ENCODE measurements at regions not wholly inside any gene's neighbourhood (a gene's known extent, or its start where the extent isn't known, plus 50 kb on each side); places are given as distances from the start of the nearest gene placed in this dataset.
A peak's percentile ranks its signal among the peaks of the same experiment; 100 is the strongest.

DNA sequence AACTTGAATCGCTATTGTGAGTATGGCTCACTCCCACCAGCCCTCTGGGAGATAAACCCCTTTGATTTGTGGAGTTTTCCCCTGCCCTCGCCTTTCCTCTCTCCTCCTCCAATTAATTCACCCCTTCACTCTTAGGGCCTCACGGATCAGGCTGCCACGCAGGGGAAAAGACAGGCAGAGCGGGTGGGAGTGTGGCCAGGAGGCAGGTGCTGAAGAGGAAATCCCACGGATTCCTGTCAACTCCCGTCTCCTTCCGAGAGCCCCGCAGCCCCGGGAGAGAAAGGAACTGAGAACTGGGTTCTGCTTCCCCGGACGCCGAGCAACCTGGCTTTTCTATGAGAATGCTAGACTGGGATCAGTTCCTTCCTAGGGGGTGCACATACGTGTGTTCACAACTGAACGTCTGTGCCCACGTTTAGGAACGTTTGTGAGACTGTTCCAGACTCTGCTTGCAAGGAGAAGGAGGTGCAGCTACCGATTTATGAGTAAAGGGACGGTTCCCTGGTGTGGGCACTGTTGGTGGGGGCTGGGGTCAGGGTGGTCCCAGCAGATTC is 314.5 kb upstream of the TLE4 start:
- no peaks in the 10 kb centered on the region for H3K9me3 ChIP-seq
- WGBS, 2 donors = 7 to 17% methylated on average over 19 of the region's 19 CpGs
- DNase-seq = no peak
- no peak overlapping the region for H3K27ac ChIP-seq
- no peaks in the 10 kb centered on the region for H3K27me3 ChIP-seq
- H3K4me1 ChIP-seq = peaks cover 0 to 14% of the 10 kb centered on the region in 2 donors
- no peaks in the 10 kb centered on the region for H3K36me3 ChIP-seq
- intact Hi-C loops (cut with DNase I) = no loop called here
- TF ChIP-seq, protein P1, sequence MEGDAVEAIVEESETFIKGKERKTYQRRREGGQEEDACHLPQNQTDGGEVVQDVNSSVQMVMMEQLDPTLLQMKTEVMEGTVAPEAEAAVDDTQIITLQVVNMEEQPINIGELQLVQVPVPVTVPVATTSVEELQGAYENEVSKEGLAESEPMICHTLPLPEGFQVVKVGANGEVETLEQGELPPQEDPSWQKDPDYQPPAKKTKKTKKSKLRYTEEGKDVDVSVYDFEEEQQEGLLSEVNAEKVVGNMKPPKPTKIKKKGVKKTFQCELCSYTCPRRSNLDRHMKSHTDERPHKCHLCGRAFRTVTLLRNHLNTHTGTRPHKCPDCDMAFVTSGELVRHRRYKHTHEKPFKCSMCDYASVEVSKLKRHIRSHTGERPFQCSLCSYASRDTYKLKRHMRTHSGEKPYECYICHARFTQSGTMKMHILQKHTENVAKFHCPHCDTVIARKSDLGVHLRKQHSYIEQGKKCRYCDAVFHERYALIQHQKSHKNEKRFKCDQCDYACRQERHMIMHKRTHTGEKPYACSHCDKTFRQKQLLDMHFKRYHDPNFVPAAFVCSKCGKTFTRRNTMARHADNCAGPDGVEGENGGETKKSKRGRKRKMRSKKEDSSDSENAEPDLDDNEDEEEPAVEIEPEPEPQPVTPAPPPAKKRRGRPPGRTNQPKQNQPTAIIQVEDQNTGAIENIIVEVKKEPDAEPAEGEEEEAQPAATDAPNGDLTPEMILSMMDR (IDR thresholded peaks at IDR 0.05) = no peak
- TF ChIP-seq POLR2A (IDR thresholded peaks at IDR 0.05) = no peak
- peak overlapping the region in 1 of 3 donors; percentile 2 for H3K4me3 ChIP-seq (replicated peaks in 1 of 3)

DNA sequence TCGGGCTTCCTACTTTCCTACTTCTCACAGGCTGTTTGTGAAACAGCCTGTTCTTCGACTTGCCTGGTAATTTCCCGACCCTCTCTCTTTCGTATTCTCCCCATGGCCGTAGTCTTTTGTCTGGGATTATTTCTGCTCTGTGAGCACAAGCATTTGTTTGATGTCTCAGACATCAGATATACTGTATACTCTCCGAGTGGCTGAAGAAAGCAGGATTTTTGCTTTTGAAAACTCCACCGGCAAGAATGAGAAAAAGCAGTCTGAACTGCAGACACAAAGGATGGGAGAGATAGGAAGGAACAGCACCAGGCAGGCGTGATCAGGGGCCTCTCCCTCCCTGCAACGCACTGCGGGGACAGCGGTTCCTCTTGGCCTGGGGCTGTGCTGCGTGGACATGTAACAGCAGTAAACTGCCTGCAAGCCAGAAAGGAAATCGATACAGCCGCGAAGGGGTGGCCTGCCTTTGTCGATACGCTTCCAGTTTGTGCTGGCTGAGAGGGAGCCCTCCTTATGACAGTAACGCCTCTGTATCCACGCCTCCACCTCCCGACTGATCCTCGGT is 313.9 kb upstream of the TLE4 start:
- DNase-seq = no peak
- intact Hi-C loops (cut with DNase I) = no loop called here
- H3K4me3 ChIP-seq (replicated peaks in 1 of 3) = no peak overlapping the region
- H3K4me1 ChIP-seq = peaks cover 0 to 14% of the 10 kb centered on the region in 2 donors
- no peaks in the 10 kb centered on the region for H3K27me3 ChIP-seq
- no peaks in the 10 kb centered on the region for H3K9me3 ChIP-seq
- WGBS, 2 donors = 62 to 84% methylated on average over 21 of the region's 21 CpGs
- H3K36me3 ChIP-seq = no peaks in the 10 kb centered on the region
- H3K27ac ChIP-seq = no peak overlapping the region
- TF ChIP-seq, protein P1 (IDR thresholded peaks at IDR 0.05) = no peak
- no peak for TF ChIP-seq POLR2A (IDR thresholded peaks at IDR 0.05)

DNA sequence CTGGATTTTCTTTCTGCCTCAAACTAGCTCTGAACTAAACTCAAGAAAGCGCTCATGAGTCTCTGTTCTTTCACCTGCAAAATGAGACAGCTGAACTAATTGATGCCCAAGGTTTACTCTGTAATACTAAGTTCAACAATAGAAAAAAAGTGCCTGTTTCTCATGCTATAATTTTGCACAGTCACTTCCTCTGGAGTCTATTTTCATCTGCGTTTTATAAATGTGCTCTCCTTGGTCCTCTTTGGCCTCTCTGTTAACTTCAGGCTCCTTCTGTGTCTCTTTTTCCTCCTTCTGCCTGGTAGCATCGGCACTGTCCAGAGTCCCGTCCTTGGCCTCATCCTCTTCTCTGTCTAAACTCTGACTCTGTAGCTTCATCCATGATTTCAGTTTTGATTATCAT is 311.9 kb upstream of the TLE4 start:
- no peak for DNase-seq
- Histone ChIP-seq H3K27ac (no peak overlapping the region), H3K4me1 (peaks cover 0 to 14% of the 10 kb centered on the region in 2 donors), H3K9me3 (no peaks in the 10 kb centered on the region), H3K36me3 (no peaks in the 10 kb centered on the region), H3K4me3 (replicated peaks in 1 of 3) (no peak overlapping the region), H3K27me3 (no peaks in the 10 kb centered on the region)
- 80 to 88% methylated on average over 4 of the region's 4 CpGs for WGBS, 2 donors
- no peak for TF ChIP-seq POLR2A (IDR thresholded peaks at IDR 0.05)
- TF ChIP-seq, protein P1 (IDR thresholded peaks at IDR 0.05) = no peak
- intact Hi-C loops (cut with DNase I) = no loop called here

DNA sequence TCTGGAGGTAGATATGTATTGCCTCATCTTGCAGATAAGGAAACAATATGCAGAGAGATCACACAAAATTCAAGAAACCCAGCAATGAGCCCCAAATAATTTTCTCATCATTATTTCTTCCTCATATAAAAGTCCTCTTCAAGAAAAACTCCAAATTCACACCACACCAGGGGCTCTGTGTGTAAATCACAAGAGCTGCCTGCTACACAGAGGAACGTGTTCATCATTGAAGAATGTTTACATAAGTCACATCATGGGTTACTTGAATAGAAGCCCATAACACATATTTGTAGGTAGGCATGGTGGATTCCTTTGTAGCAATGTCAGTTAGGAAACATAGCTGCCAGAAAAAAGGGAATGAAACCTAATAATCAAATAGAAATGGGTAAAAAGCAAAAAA is 308.1 kb upstream of the TLE4 start:
- no peaks in the 10 kb centered on the region for H3K36me3 ChIP-seq
- WGBS, 2 donors = 50 to 54% methylated on average over 1 of the region's 1 CpG
- no peak for TF ChIP-seq POLR2A (IDR thresholded peaks at IDR 0.05)
- TF ChIP-seq, protein P1 (IDR thresholded peaks at IDR 0.05) = no peak
- no peak overlapping the region for H3K4me3 ChIP-seq (replicated peaks in 1 of 3)
- H3K27me3 ChIP-seq = no peaks in the 10 kb centered on the region
- no peaks in the 10 kb centered on the region for H3K9me3 ChIP-seq
- intact Hi-C loops (cut with DNase I) = no loop called here
- no peak for DNase-seq
- no peak overlapping the region for H3K27ac ChIP-seq
- no peaks in the 10 kb centered on the region for H3K4me1 ChIP-seq

DNA sequence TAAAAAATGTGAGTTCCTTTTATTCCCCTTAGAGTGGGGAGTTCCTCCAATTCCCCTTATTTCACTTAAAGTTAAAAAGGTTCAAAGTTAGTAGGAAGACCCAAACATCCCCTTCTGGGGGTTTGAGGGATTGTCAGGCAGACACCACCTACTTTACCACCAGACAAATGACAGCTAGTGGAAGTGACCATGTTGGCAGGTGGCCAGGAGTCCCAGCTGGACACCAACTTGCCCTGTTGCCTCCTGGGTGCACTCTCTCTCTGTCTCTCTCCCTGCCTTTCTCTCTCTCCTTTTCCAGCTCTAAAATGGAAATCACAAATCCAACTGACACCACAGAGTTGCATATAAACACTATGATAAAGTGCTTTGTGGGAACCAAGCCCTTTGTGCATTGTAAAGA is 307.7 kb upstream of the TLE4 start:
- Histone ChIP-seq H3K27me3 (no peaks in the 10 kb centered on the region), H3K9me3 (no peaks in the 10 kb centered on the region), H3K4me3 (replicated peaks in 1 of 3) (no peak overlapping the region), H3K27ac (no peak overlapping the region), H3K36me3 (no peaks in the 10 kb centered on the region), H3K4me1 (no peaks in the 10 kb centered on the region)
- intact Hi-C loops (cut with DNase I) = no loop called here
- no peak for DNase-seq
- no peak for TF ChIP-seq POLR2A (IDR thresholded peaks at IDR 0.05)
- TF ChIP-seq, protein P1 (IDR thresholded peaks at IDR 0.05) = no peak

All from thyroid gland (tissue), 4 donors.